Hepatocyte (in vitro differentiated cells): ENCODE measurements at regions not wholly inside any gene's neighbourhood (a gene's known extent, or its start where the extent isn't known, plus 50 kb on each side); places are given as distances from the start of the nearest gene placed in this dataset.
"Not testable (repeated sequence)": the region's sequence is repeated elsewhere in the genome, so short reads cannot be mapped to it uniquely, and the experiment has no call there.

Source experiments
- CTCF ChIP-seq: fragments of 200-600 bp; sonication (generic); IDR thresholded peaks from 2 replicates; pipeline ENCODE4 v1.5.1; 2016; ENCODE audit warnings: antibody characterized with exemption, mild to moderate bottlenecking; ENCODE audit not compliant: poor library complexity
- EZH2 ChIP-seq: fragments of 200-600 bp; sonication (generic); IDR thresholded peaks from 2 replicates; pipeline ENCODE4 v1.6.1; 2016; ENCODE audit warnings: antibody characterized with exemption, mild to moderate bottlenecking, borderline replicate concordance

GRCh38 chr14:95769431-95769830, 55.5 kb upstream of the TCL1A start:
- not testable (repeated sequence) for TF ChIP-seq EZH2, CTCF
